Panc1 (cell line): ENCODE measurements at regions not wholly inside any gene's neighbourhood (a gene's known extent, or its start where the extent isn't known, plus 50 kb on each side); places are given as distances from the start of the nearest gene placed in this dataset.

Source experiments
- CTCF ChIP-seq: fragments of 450-650 bp; IDR thresholded peaks from 2 replicates; pipeline ENCODE4 v1.5.1; 2017; ENCODE audit warnings: mild to moderate bottlenecking
- POLR2AphosphoS5 ChIP-seq: IDR thresholded peaks from 2 replicates; pipeline ENCODE4 v1.6.1; 2012; ENCODE audit warnings: mild to moderate bottlenecking, low read depth, low read length, moderate library complexity
- REST ChIP-seq, 2 experiments: IDR thresholded peaks; 2 replicates each; pipeline ENCODE4 v1.6.1; 2011 to 2012; ENCODE audit warnings: low read depth in 2 of 2, control low read depth in 1 of 2, low read length in 1 of 2, mild to moderate bottlenecking in 1 of 2, moderate library complexity in 1 of 2; ENCODE audit not compliant: insufficient read depth in 1 of 2
- SIN3A ChIP-seq: IDR thresholded peaks from 2 replicates; pipeline ENCODE4 v1.6.1; 2012; ENCODE audit warnings: low read depth, mild to moderate bottlenecking, low read length, moderate library complexity, borderline replicate concordance; ENCODE audit not compliant: insufficient read depth

- TF ChIP-seq CTCF: no peak
- TF ChIP-seq POLR2AphosphoS5: no peak
- no peak for TF ChIP-seq SIN3A
- no peak for TF ChIP-seq REST (IDR thresholded peaks at IDR 0.05; ENCODE audit: insufficient read depth in 1 of 2, low read depth in 2 of 2, low read length in 1 of 2)
These were observed 153.8 kb upstream of the TSC22D2 start for GRCh38 chr3:150254309-150254708.
